ENCODE measurements at regions not wholly inside any gene's neighbourhood (a gene's known extent, or its start where the extent isn't known, plus 50 kb on each side); places are given as distances from the start of the nearest gene placed in this dataset.

GRCh38 chr14:75365116-75365515 is 62.7 kb upstream of the JDP2 start:
- Histone ChIP-seq H3K27me3 (ENCODE audit: insufficient read depth, low read length) (peaks cover 44% of the 10 kb centered on the region), H2AFZ (ENCODE audit: low read length) (no peak overlapping the region), H4K20me1 (ENCODE audit: insufficient read depth, low read length) (no peaks in the 10 kb centered on the region), H3K27ac (ENCODE audit: low read depth, low read length) (no peak overlapping the region), H3K36me3 (ENCODE audit: insufficient read depth, low read length) (no peaks in the 10 kb centered on the region), H3K4me2 (ENCODE audit: insufficient read depth, low read length) (no peak overlapping the region), H3K9me3 (ENCODE audit: low read depth, low read length) (no peaks in the 10 kb centered on the region), H3K4me3 (ENCODE audit: insufficient read depth, low read length) (no peak overlapping the region), H3K79me2 (ENCODE audit: insufficient read depth, low read length) (no peaks in the 10 kb centered on the region), H3K4me1 (ENCODE audit: insufficient read depth, low read length) (peaks cover 7% of the 10 kb centered on the region)
- no peak for TF ChIP-seq CTCF (IDR thresholded peaks at IDR 0.05; ENCODE audit: extremely low read depth, low read depth, low read length)
- DNase-seq (ENCODE audit: insufficient read length, low spot score, missing footprints) = no peak

- no peak overlapping the region for H3K4me3 ChIP-seq (ENCODE audit: insufficient read depth, low read length)
- peaks cover 43% of the 10 kb centered on the region for H3K27me3 ChIP-seq (ENCODE audit: insufficient read depth, low read length)
- DNase-seq (ENCODE audit: insufficient read length, low spot score, missing footprints) = no peak
- no peaks in the 10 kb centered on the region for H4K20me1 ChIP-seq (ENCODE audit: insufficient read depth, low read length)
- no peaks in the 10 kb centered on the region for H3K79me2 ChIP-seq (ENCODE audit: insufficient read depth, low read length)
- H3K27ac ChIP-seq (ENCODE audit: low read depth, low read length) = no peak overlapping the region
- no peak for TF ChIP-seq CTCF (IDR thresholded peaks at IDR 0.05; ENCODE audit: extremely low read depth, low read depth, low read length)
- no peak overlapping the region for H3K4me2 ChIP-seq (ENCODE audit: insufficient read depth, low read length)
- peaks cover 4% of the 10 kb centered on the region for H3K4me1 ChIP-seq (ENCODE audit: insufficient read depth, low read length)
- H3K36me3 ChIP-seq (ENCODE audit: insufficient read depth, low read length) = no peaks in the 10 kb centered on the region
- no peaks in the 10 kb centered on the region for H3K9me3 ChIP-seq (ENCODE audit: low read depth, low read length)
- H2AFZ ChIP-seq (ENCODE audit: low read length) = no peak overlapping the region
Observed at GRCh38 chr14:75366963-75367362, 60.9 kb upstream of the JDP2 start.

GRCh38 chr14:75368333-75368732 is 59.5 kb upstream of the JDP2 start:
- no peaks in the 10 kb centered on the region for H3K9me3 ChIP-seq (ENCODE audit: low read depth, low read length)
- DNase-seq (ENCODE audit: insufficient read length, low spot score, missing footprints) = no peak
- H3K27ac ChIP-seq (ENCODE audit: low read depth, low read length) = no peak overlapping the region
- H3K79me2 ChIP-seq (ENCODE audit: insufficient read depth, low read length) = no peaks in the 10 kb centered on the region
- H3K27me3 ChIP-seq (ENCODE audit: insufficient read depth, low read length) = peaks cover 44% of the 10 kb centered on the region
- H2AFZ ChIP-seq (ENCODE audit: low read length) = no peak overlapping the region
- no peaks in the 10 kb centered on the region for H4K20me1 ChIP-seq (ENCODE audit: insufficient read depth, low read length)
- H3K4me1 ChIP-seq (ENCODE audit: insufficient read depth, low read length) = no peaks in the 10 kb centered on the region
- no peak overlapping the region for H3K4me3 ChIP-seq (ENCODE audit: insufficient read depth, low read length)
- H3K36me3 ChIP-seq (ENCODE audit: insufficient read depth, low read length) = no peaks in the 10 kb centered on the region
- no peak overlapping the region for H3K4me2 ChIP-seq (ENCODE audit: insufficient read depth, low read length)
- no peak for TF ChIP-seq CTCF (IDR thresholded peaks at IDR 0.05; ENCODE audit: extremely low read depth, low read depth, low read length)

GRCh38 chr14:75369506-75369905 is 58.3 kb upstream of the JDP2 start:
- H3K4me3 ChIP-seq (ENCODE audit: insufficient read depth, low read length) = no peak overlapping the region
- no peaks in the 10 kb centered on the region for H3K36me3 ChIP-seq (ENCODE audit: insufficient read depth, low read length)
- TF ChIP-seq CTCF (IDR thresholded peaks at IDR 0.05; ENCODE audit: extremely low read depth, low read depth, low read length) = no peak
- H3K79me2 ChIP-seq (ENCODE audit: insufficient read depth, low read length) = no peaks in the 10 kb centered on the region
- no peak for DNase-seq (ENCODE audit: insufficient read length, low spot score, missing footprints)
- peaks cover 42% of the 10 kb centered on the region for H3K27me3 ChIP-seq (ENCODE audit: insufficient read depth, low read length)
- H3K9me3 ChIP-seq (ENCODE audit: low read depth, low read length) = no peaks in the 10 kb centered on the region
- no peak overlapping the region for H3K27ac ChIP-seq (ENCODE audit: low read depth, low read length)
- no peak overlapping the region for H3K4me2 ChIP-seq (ENCODE audit: insufficient read depth, low read length)
- no peak overlapping the region for H2AFZ ChIP-seq (ENCODE audit: low read length)
- no peaks in the 10 kb centered on the region for H3K4me1 ChIP-seq (ENCODE audit: insufficient read depth, low read length)
- H4K20me1 ChIP-seq (ENCODE audit: insufficient read depth, low read length) = no peaks in the 10 kb centered on the region
